ENCODE measurements at regions not wholly inside any gene's neighbourhood (a gene's known extent, or its start where the extent isn't known, plus 50 kb on each side); places are given as distances from the start of the nearest gene placed in this dataset.
"Not testable (repeated sequence)": the region's sequence is repeated elsewhere in the genome, so short reads cannot be mapped to it uniquely, and the experiment has no call there.

DNA sequence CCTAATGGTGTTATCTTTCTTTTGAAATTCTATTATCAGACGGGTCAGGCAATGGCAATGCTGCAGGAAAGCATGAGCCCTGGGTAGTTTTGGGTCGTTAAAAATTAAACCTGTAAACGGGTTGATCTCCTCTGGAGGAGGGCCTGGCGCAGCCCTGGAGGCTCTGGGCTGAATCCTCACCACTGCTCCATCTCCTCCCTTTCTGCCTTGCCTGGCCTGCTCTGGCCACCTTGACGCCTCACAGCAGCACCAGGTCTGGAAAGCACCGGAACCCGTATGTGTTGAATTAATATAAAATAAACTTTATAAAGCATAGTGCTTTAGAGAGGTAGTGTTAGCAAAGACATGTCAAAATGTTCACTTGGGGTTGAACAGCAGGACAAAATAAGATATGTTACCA, 316.1 kb downstream of the LNPK start:
- no peak for DNase-seq (ENCODE audit: low read depth)

GRCh38 chr2:175684466-175684865, 317.6 kb downstream of the LNPK start:
- no peak for DNase-seq (ENCODE audit: low read depth)

DNA sequence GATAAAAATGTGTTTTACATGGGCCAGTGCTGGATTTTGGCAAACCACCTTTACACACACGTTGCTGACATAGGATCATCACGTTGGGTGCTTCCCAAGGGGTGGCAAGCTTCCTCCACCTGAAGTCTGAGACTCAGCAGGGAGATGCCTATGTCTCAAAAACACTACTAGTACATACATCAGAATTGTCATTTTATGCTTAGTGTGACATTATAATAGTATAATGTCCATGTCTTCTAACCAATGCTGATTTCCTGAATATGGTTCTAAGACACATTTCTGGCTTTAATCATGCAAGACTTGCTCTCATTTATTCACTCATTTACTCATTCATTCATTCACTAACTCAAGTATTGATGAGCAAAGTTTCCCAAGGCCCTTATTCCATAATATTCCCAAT, 322.3 kb downstream of the LNPK start:
- DNase-seq (ENCODE audit: low read depth): no peak

GRCh38 chr2:175679231-175679630, 322.8 kb downstream of the LNPK start:
- DNase-seq (ENCODE audit: low read depth): no peak

GRCh38 chr2:175677880-175678279, 324.2 kb downstream of the LNPK start:
- no peak for DNase-seq (ENCODE audit: low read depth)

GRCh38 chr2:175676813-175677212, 325.3 kb downstream of the LNPK start:
- no peak for DNase-seq (ENCODE audit: low read depth)

DNA sequence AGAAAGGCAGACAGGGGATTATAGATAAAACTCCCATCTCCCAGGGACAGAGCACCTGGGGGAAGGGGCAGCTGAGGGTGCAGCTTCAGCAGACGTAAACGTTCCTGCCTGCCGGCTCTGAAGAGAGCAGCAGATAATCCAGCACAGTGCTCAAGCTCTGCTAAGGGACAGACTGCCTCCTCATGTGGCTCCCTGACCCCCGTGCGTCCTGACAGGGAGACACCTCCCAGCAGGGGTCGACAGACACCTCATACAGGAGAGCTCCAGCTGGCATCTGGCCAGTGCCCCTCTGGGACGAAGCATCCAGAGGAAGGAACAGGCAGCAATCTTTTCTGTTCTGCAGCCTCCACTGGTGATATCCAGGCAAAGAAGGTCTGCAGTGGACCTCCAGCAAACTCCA, 333.3 kb downstream of the LNPK start:
- DNase-seq (ENCODE audit: low read depth): not testable (repeated sequence)

- no peak for DNase-seq (ENCODE audit: low read depth)
Measured at GRCh38 chr2:175662335-175662734, 339.7 kb downstream of the LNPK start.

- no peak for DNase-seq (ENCODE audit: low read depth)
Measured at GRCh38 chr2:175648577-175649063, 353.4 kb downstream of the LNPK start.

DNA sequence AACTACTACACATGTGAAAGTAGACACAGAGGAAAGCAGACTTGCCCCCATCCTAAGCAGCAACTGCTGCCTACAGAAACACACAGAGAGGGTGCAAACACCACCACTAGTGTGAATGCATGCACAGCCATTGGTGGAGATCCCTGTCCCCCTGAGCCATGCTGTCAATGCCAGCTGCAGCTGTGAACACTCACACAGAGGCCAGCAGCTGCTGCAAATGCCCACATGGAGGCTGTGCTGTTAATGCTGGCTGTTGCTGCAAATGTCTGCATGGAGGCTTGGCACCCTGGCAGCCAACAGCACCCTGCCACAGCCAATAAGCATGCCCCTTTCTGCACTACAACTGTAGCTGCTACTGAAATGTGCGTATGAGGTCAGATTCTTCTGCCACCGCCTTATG, 355.0 kb downstream of the LNPK start:
- DNase-seq (ENCODE audit: low read depth): no peak

DNA sequence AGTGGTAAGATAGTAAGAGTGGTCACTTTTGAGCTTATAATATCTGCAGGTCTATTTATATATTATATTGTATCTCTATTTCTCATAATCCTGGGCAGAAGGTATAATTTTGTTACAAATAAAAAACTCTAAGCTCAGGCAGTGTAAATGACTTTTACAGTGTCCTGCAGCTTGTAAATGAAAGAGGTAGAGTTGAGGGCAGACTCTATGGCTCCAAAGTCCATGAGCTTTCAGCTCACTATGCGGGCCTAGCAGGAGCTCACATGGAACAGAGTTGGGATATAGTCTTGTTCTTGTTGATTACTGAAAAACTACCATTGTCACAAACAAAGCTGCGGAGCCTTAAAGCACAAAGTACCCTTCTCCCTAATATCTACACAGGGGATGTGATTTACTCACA, 361.4 kb downstream of the LNPK start:
- DNase-seq (ENCODE audit: low read depth): no peak

DNA sequence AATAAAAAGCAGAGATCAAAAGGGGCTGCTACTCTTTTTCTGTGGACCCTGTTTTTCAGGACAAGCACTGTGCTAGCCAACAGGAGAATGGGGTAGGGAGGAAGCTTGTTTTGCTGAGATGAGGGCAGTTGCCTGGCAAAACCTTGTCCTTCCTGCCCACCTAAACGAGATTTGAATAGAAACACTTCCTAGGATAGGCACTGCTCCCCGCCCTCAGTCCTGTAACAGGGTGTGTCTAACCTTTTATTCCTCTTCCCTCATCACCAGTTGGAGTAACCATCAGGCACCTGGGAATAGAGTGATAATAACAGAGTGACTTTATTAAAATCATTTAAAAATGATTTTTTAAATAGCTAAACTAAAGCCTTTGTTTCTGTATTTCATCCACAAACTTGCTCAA, 368.8 kb downstream of the LNPK start:
- no peak for DNase-seq (ENCODE audit: low read depth)

DNA sequence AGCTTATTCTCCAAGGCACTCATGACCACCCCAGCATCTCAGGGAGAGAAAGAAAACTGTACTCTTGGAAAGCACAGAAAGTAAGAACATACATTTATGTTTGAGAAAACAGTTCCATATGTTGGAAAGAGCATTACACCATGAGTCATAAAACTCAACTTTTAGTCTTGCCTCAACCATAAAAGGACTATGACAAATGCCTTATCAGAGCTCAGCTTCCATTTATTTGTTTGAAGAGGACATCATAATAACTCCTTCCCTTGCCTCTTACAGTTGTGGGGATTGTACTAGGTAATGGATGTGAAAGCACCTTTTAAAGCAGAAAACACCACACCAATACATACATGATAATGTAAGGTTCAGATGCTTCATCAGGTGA, 370.8 kb downstream of the LNPK start:
- DNase-seq (ENCODE audit: low read depth): peak; percentile 7

DNA sequence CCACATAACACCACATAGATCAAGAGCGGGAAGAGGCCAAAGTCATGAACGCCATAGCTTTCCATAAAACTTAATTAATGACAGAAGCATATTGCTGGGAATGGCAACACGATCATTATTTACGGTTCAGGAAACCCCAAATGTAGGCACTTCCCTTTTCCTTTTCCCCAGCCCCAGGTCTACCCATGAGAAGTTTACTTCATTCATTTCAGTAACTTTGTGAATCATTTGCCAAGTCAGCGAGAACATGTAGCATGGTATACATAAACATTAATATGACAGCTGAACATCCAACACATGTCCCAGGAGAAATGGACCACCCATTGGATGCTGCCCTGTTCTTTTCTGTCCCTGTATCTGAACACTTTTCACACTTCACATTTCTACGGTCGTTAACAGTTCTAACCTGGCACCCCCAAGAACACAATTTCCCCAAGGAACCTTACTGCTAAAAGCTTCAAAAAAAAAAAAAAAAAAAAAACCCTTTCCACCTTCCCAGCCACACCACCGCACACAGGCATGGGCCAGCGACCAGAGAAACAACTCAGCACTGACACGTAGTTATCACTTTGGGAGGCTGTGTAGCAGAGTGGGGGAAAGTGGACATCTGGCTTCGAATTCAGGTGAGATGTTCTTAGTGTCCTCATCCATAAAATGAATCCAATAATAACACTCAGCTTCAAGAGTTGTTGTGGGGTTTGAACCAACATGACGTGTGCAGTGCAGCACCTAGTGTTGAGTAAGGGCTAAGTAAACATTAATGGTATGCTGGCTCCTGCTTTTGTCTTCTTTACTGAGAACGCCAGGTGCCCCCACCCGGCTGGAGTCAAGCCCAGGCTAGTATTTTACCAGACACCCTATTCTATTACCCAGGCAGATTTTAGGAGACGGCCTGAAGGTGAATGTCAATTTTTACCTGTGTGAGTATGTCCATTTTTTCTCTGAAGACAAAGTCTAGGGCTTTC, 371.5 kb downstream of the LNPK start:
- DNase-seq (ENCODE audit: low read depth): no peak

DNA sequence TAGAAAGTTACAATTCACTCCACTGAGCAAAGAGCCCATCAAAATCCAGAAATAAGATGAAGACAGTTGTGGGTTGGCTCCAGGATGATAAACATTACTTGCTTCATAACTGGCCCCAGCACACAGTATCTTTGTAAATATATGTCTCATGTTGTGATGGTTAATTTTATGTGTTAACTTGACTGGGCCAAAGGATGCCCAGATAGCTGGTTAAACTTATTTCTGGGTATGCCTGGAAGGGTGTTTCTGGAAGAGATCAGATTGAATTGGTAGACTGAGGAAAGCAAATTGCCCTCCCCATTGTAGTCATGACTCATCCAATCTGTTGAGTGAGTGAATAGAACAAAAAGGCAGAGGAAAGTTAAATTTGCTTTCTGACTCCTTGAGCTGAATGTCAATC, 373.8 kb downstream of the LNPK start:
- no peak for DNase-seq (ENCODE audit: low read depth)

GRCh38 chr2:175627405-175627804, 374.7 kb downstream of the LNPK start:
- DNase-seq (ENCODE audit: low read depth): peak; percentile 22

- DNase-seq (ENCODE audit: low read depth): no peak
Measured at GRCh38 chr2:175626796-175627195, 375.3 kb downstream of the LNPK start.

- no peak for DNase-seq (ENCODE audit: low read depth)
Measured at GRCh38 chr2:175624785-175625184, 377.3 kb downstream of the LNPK start.

- DNase-seq (ENCODE audit: low read depth): no peak
Measured at GRCh38 chr2:175624211-175624761, 377.8 kb downstream of the LNPK start.

GRCh38 chr2:175621821-175622220, 380.2 kb downstream of the LNPK start:
- DNase-seq (ENCODE audit: low read depth): no peak

DNA sequence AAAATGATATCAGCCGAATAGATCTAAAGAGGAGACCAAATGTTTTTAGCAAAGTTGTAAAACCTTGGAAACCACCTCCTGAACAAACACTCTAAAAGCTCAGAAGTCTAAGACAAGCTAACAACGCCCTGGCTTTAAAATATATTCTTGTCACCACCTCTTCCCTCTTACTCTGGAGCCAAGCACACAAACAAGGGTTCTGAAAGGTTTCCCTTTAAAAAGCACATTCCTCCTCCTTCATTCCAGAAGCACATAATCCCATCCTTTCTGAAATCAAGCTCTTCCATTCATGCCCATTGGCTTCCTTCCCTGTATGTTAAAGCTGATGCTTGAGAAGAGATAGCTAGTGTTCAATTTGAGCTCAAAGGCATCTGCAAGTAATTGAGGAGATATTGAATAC, 382.0 kb downstream of the LNPK start:
- no peak for DNase-seq (ENCODE audit: low read depth)

- DNase-seq (ENCODE audit: low read depth): no peak
Measured at GRCh38 chr2:175619179-175620045, 382.7 kb downstream of the LNPK start.

DNA sequence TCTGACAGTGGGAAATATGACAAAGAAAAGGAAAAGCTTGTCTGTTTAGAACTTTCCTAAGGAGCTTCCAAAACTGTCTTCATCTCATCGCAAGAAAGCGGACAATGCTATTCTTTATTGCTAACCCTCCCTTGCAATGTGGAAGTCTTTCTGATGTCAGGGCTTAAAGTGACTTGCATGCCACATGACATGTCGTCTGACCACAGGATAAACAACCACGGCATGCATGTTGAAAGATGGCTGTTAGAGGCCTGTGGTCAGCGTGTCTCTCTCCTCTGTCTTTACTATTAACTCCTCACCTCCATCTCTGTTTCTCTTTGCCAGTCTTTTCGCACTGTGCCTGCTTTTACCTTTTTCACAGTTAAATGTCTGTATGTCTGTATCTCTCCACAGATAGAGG, 389.8 kb downstream of the LNPK start:
- DNase-seq (ENCODE audit: low read depth): no peak

Data from stromal cell of bone marrow (primary cell).